ENCODE measurements at regions not wholly inside any gene's neighbourhood (a gene's known extent, or its start where the extent isn't known, plus 50 kb on each side); places are given as distances from the start of the nearest gene placed in this dataset.

DNA sequence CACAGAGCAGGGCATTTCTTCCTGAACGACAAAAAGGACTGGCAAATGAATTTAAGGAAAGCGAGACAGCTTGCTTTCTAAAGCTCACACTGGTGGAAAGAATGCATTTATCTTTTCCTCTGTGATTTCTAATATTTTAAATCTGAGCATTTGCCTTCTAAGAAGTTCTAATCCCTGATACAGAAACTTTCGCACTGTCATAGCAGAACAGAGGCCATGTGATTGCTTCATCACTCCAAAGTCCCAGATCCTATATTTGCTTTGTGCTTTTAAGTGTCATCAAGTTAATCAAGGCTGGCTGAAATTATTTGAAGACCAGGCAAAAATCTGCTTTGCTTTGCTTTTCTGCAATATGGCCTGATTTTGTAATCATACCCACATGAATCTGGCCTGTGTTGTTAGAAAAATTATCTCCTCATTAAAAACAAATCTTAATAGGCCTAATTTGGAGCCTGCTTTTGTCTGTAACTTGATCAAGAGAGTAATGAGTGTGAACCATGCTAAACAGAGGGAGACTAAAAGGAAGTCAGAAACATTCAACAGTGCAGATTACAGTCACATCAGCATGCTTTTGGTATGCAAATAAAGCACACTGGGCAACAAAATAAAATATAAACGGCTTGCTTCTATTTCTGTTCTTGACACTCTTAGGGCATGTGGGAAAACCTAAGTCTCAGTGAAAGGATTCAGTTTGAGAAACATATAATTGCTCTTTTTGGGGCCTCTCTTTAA lies 178.2 kb upstream of the ADAMTS9 start:
- no peak overlapping the region for H2AFZ ChIP-seq
- no peak overlapping the region for H3K9ac ChIP-seq
- H3K27me3 ChIP-seq (ENCODE audit: control insufficient read depth, insufficient read depth, low read length): no peaks in the 10 kb centered on the region
- no peaks in the 10 kb centered on the region for H3K9me3 ChIP-seq (ENCODE audit: control insufficient read depth, low read length)
- H3K4me2 ChIP-seq (ENCODE audit: low read length): no peak overlapping the region
- H3K4me1 ChIP-seq: no peaks in the 10 kb centered on the region
- TF ChIP-seq, protein P1, sequence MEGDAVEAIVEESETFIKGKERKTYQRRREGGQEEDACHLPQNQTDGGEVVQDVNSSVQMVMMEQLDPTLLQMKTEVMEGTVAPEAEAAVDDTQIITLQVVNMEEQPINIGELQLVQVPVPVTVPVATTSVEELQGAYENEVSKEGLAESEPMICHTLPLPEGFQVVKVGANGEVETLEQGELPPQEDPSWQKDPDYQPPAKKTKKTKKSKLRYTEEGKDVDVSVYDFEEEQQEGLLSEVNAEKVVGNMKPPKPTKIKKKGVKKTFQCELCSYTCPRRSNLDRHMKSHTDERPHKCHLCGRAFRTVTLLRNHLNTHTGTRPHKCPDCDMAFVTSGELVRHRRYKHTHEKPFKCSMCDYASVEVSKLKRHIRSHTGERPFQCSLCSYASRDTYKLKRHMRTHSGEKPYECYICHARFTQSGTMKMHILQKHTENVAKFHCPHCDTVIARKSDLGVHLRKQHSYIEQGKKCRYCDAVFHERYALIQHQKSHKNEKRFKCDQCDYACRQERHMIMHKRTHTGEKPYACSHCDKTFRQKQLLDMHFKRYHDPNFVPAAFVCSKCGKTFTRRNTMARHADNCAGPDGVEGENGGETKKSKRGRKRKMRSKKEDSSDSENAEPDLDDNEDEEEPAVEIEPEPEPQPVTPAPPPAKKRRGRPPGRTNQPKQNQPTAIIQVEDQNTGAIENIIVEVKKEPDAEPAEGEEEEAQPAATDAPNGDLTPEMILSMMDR (IDR thresholded peaks at IDR 0.05): no peak
- no peaks in the 10 kb centered on the region for H3K36me3 ChIP-seq (ENCODE audit: control insufficient read depth, insufficient read depth, low read length)
- H3K79me2 ChIP-seq: no peaks in the 10 kb centered on the region
- H3K4me3 ChIP-seq (ENCODE audit: low read depth, low read length): no peak overlapping the region
- H3K27ac ChIP-seq: no peak overlapping the region

DNA sequence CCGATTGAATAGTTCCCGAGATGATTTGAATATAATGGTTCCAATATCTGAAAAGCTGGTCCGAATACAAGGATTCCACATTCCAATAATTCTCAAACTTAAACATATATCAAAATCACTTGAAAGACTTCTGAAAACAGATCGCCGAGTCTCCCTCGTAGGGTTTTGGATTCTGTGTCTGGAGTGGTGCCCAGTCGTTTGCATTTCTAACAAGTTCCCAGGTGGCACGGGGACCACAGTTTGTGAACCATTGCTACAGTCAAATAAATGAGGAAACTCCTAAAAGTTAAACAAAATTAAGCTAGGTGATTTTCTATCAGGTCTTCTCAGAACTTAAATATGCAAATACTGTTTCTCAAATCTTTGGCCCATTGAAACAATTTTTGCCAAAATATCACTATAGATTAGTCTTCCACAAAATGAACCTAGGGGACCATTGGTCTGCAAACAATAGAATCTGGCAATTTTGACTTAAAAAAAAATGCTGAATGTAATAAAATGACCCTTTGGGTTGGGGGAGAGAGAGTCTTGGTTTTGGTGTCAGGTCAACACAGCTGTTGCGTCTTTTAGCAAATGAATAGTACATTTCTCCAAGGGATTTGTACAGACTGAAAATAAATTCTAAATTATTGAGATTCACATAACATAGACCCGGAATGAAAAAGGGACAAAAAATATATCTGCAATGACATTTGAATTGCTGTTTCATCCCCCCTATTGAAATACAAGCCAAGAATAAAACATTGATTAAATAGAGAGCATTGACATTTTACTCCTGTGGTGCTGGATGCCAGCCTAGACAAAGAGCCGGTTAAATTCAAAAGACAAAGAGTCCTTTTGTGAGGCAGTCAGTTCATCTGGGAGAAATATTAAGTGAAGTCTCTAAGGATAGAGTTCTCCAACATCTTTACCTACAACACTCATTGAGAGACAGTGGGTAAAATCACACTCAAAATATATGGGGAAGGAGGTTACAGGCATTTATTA lies 175.7 kb upstream of the ADAMTS9 start:
- Histone ChIP-seq H3K27me3 (ENCODE audit: control insufficient read depth, insufficient read depth, low read length) (no peaks in the 10 kb centered on the region), H3K4me1 (no peaks in the 10 kb centered on the region), H3K9me3 (ENCODE audit: control insufficient read depth, low read length) (no peaks in the 10 kb centered on the region), H3K27ac (no peak overlapping the region), H3K4me3 (ENCODE audit: low read depth, low read length) (no peak overlapping the region), H3K4me2 (ENCODE audit: low read length) (no peak overlapping the region), H3K9ac (no peak overlapping the region), H2AFZ (no peak overlapping the region), H3K36me3 (ENCODE audit: control insufficient read depth, insufficient read depth, low read length) (no peaks in the 10 kb centered on the region), H3K79me2 (no peaks in the 10 kb centered on the region)
- TF ChIP-seq, protein P1 (IDR thresholded peaks at IDR 0.05): no peak

DNA sequence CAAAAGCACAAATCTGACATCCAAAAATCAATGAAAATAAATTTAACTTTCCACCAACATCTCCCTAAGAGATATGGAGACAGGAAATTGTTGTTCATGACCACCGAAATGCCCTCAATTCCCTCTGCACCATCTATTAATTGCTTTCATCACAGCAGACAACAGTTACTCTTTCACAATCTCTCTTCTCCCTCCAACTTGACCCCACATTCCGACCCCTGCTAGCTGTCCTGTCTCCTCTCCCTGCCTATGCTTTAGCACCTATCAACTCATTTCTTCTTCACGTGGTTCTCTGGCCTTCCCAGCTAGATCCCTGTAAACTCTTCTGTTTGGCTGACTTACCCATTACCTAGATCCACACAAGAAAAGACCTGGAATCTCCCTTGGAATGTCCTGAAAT lies 173.9 kb upstream of the ADAMTS9 start:
- H3K9me3 ChIP-seq (ENCODE audit: control insufficient read depth, low read length): no peaks in the 10 kb centered on the region
- TF ChIP-seq, protein P1 (IDR thresholded peaks at IDR 0.05): no peak
- no peaks in the 10 kb centered on the region for H3K27me3 ChIP-seq (ENCODE audit: control insufficient read depth, insufficient read depth, low read length)
- H3K4me2 ChIP-seq (ENCODE audit: low read length): no peak overlapping the region
- H2AFZ ChIP-seq: no peak overlapping the region
- H3K9ac ChIP-seq: no peak overlapping the region
- H3K4me1 ChIP-seq: no peaks in the 10 kb centered on the region
- no peak overlapping the region for H3K27ac ChIP-seq
- no peaks in the 10 kb centered on the region for H3K79me2 ChIP-seq
- H3K36me3 ChIP-seq (ENCODE audit: control insufficient read depth, insufficient read depth, low read length): no peaks in the 10 kb centered on the region
- no peak overlapping the region for H3K4me3 ChIP-seq (ENCODE audit: low read depth, low read length)

DNA sequence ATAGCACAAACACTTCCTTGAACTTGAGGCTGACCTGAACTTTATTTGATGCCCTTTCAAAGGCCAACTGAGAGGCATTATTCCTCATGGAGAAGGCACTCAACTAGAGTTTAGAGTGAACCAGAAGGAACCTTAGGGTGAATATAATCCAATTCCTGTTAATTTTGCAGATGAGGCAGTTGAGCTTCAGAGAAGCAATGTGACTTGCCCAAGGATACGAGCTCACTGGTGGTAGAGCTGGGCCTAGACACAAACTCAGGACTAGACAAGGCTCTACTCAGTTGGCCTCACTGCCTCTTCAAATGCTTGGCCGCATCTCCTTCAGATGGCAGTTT lies 172.7 kb upstream of the ADAMTS9 start:
- H3K4me2 ChIP-seq (ENCODE audit: low read length): no peak overlapping the region
- H3K36me3 ChIP-seq (ENCODE audit: control insufficient read depth, insufficient read depth, low read length): no peaks in the 10 kb centered on the region
- H3K9ac ChIP-seq: no peak overlapping the region
- TF ChIP-seq, protein P1 (IDR thresholded peaks at IDR 0.05): no peak
- no peak overlapping the region for H3K4me3 ChIP-seq (ENCODE audit: low read depth, low read length)
- no peak overlapping the region for H2AFZ ChIP-seq
- H3K4me1 ChIP-seq: no peaks in the 10 kb centered on the region
- H3K27me3 ChIP-seq (ENCODE audit: control insufficient read depth, insufficient read depth, low read length): no peaks in the 10 kb centered on the region
- H3K27ac ChIP-seq: no peak overlapping the region
- no peaks in the 10 kb centered on the region for H3K9me3 ChIP-seq (ENCODE audit: control insufficient read depth, low read length)
- no peaks in the 10 kb centered on the region for H3K79me2 ChIP-seq

All from parathyroid adenoma (tissue), 2 donors.